SK-N-SH (cell line): ENCODE measurements at regions not wholly inside any gene's neighbourhood (a gene's known extent, or its start where the extent isn't known, plus 50 kb on each side); places are given as distances from the start of the nearest gene placed in this dataset.

Experiments used
- CTCF ChIA-PET: fragments of 300-600, 350-600 bp; formaldehyde crosslinking; extraction: SDS; loops from one replicate; lab custom pipeline; 2021; lab: Yijun Ruan, JAX
- POLR2A ChIA-PET: fragments of 350-600 bp; sonication (Branson Sonifier 250); formaldehyde crosslinking; extraction: SDS; loops from one replicate; lab custom pipeline; 2020; ENCODE audit warnings: antibody characterized with exemption, inconsistent platforms; lab: Yijun Ruan, JAX
- DNase-seq: peaks from one replicate; pipeline ENCODE4 v3.0.0; 2012
- H2AFZ ChIP-seq: fragments of 200-600 bp; sonication (generic); 2 replicates; pipeline ENCODE4 v1.8.1; 2016; ENCODE audit warnings: antibody characterized with exemption, mild to moderate bottlenecking, low read depth
- H3F3A ChIP-seq: fragments of 200-600 bp; sonication (generic); replicated peaks from 2 replicates; pipeline ENCODE3; 2016; ENCODE audit warnings: antibody characterized with exemption, mild to moderate bottlenecking; ENCODE audit not compliant: insufficient read depth
- H3K27ac ChIP-seq, 2 experiments: fragments of 200-500 bp in 1 of 2; fragments of 200-600 bp in 1 of 2; sonication (Bioruptor generic) in 1 of 2; sonication (generic), shearing (Covaris generic) in 1 of 2; 2 replicates each; pipeline versions ENCODE4 v1.5.1 to v1.6.1; 2014 to 2016; ENCODE audit warnings: low read depth in 2 of 2, inconsistent platforms in 1 of 2, low read length in 1 of 2, mild to moderate bottlenecking in 1 of 2, mixed read lengths in 1 of 2
- H3K27me3 ChIP-seq: fragments of 200-600 bp; sonication (generic), shearing (Covaris generic); 2 replicates; pipeline ENCODE4 v1.6.1; 2016; ENCODE audit warnings: mixed run types; ENCODE audit not compliant: insufficient read depth
- H3K36me3 ChIP-seq, 2 experiments: fragments of 200-500 bp in 1 of 2; fragments of 200-600 bp in 1 of 2; sonication (Bioruptor generic) in 1 of 2; sonication (generic) in 1 of 2; replicated peaks in 1 of 2; 2 replicates each; pipeline versions ENCODE3 to v1.5.1; 2014 to 2016; ENCODE audit warnings: low read length in 1 of 2, mild to moderate bottlenecking in 1 of 2; ENCODE audit not compliant: insufficient read depth in 2 of 2, control insufficient read depth in 1 of 2
- H3K4me1 ChIP-seq, 2 experiments: fragments of 200-500 bp in 1 of 2; fragments of 200-600 bp in 1 of 2; sonication (Bioruptor generic) in 1 of 2; sonication (generic), shearing (Covaris generic) in 1 of 2; 2 replicates each; pipeline versions ENCODE4 v1.5.1 to v1.6.1; 2014 to 2016; ENCODE audit warnings: low read depth in 1 of 2, low read length in 1 of 2, mixed run types in 1 of 2; ENCODE audit not compliant: insufficient read depth in 2 of 2, control insufficient read depth in 1 of 2
- H3K4me2 ChIP-seq: fragments of 200-600 bp; sonication (generic), shearing (Covaris generic); 2 replicates; pipeline ENCODE4 v1.6.1; 2017; ENCODE audit warnings: mixed run types
- H3K4me3 ChIP-seq, 2 experiments: fragments of 200-500 bp in 1 of 2; fragments of 200-600 bp in 1 of 2; sonication (Bioruptor generic) in 1 of 2; sonication (generic), shearing (Covaris generic) in 1 of 2; 2 replicates each; pipeline versions ENCODE4 v1.5.1 to v1.8.1; 2014 to 2016; ENCODE audit warnings: low read depth in 2 of 2, inconsistent platforms in 1 of 2, low read length in 1 of 2, mild to moderate bottlenecking in 1 of 2, mixed read lengths in 1 of 2, moderate library complexity in 1 of 2
- H3K79me2 ChIP-seq: fragments of 200-600 bp; sonication (generic); 2 replicates; pipeline ENCODE4 v1.8.1; 2017; ENCODE audit warnings: mild to moderate bottlenecking; ENCODE audit not compliant: insufficient read depth
- H3K9ac ChIP-seq: fragments of 200-600 bp; sonication (generic); 2 replicates; pipeline ENCODE4 v1.6.1; 2017; ENCODE audit warnings: mixed run types
- H3K9me2 ChIP-seq: fragments of 200-600 bp; sonication (generic); 2 replicates; pipeline ENCODE4 v1.6.1; 2017; ENCODE audit warnings: mixed run types
- H3K9me3 ChIP-seq: fragments of 200-600 bp; sonication (generic); 2 replicates; pipeline ENCODE4 v1.6.1; 2017; ENCODE audit warnings: mixed run types, mild to moderate bottlenecking, moderate library complexity
- H4K20me1 ChIP-seq: fragments of 200-600 bp; sonication (generic); 2 replicates; pipeline ENCODE4 v1.6.1; 2017; ENCODE audit warnings: mild to moderate bottlenecking, mixed run types; ENCODE audit not compliant: insufficient read depth
- CHD2 ChIP-seq: fragments of 150-350 bp; IDR thresholded peaks from 2 replicates; pipeline ENCODE4 v1.6.1; 2018; ENCODE audit warnings: low read length; ENCODE audit not compliant: partially characterized antibody
- CTCF ChIP-seq: fragments of 200-600 bp; sonication (generic); IDR thresholded peaks from 2 replicates; pipeline ENCODE4 v1.6.1; 2017; ENCODE audit warnings: antibody characterized with exemption, mild to moderate bottlenecking, moderate library complexity
- ELF1 ChIP-seq: IDR thresholded peaks from 2 replicates; pipeline ENCODE4 v1.4.0; 2012
- EP300 ChIP-seq, 2 experiments: IDR thresholded peaks; 2 replicates each; pipeline versions ENCODE4 v1.4.0 to v1.6.1; 2012; ENCODE audit warnings: borderline replicate concordance in 1 of 2, low read depth in 1 of 2, low read length in 1 of 2
- FOSL2 ChIP-seq: IDR thresholded peaks from 2 replicates; pipeline ENCODE4 v1.4.0; 2012; ENCODE audit warnings: low read depth, mild to moderate bottlenecking, moderate library complexity, borderline replicate concordance
- FOXJ3 ChIP-seq: sonication (generic); formaldehyde crosslinking; IDR thresholded peaks from 2 replicates; pipeline ENCODE4 v1.5.1; 2020; ENCODE audit warnings: mild to moderate bottlenecking, missing genetic modification reagents
- MXI1 ChIP-seq: IDR thresholded peaks from 2 replicates; pipeline ENCODE4 v1.6.1; 2012; ENCODE audit warnings: mild to moderate bottlenecking, low read depth, low read length, improper control_type of control experiment
- NFIC ChIP-seq: IDR thresholded peaks from 2 replicates; pipeline ENCODE4 v1.4.0; 2012; ENCODE audit warnings: borderline replicate concordance
- NRF1 ChIP-seq: IDR thresholded peaks from 2 replicates; pipeline ENCODE4 v1.6.1; 2012; ENCODE audit warnings: low read depth, mild to moderate bottlenecking, low read length
- RAD21 ChIP-seq: IDR thresholded peaks from 2 replicates; pipeline ENCODE4 v1.6.1; 2012; ENCODE audit warnings: mild to moderate bottlenecking, low read length
- RCOR1 ChIP-seq: fragments of 150-350 bp; IDR thresholded peaks from 2 replicates; pipeline ENCODE4 v1.6.1; 2017; ENCODE audit warnings: antibody characterized with exemption, low read length
- RFX5 ChIP-seq: IDR thresholded peaks from 2 replicates; pipeline ENCODE4 v1.6.1; 2012; ENCODE audit warnings: mild to moderate bottlenecking, improper control_type of control experiment, low read length
- TCF12 ChIP-seq: IDR thresholded peaks from 2 replicates; pipeline ENCODE4 v1.4.0; 2012
- USF2 ChIP-seq: fragments of 150-350 bp; IDR thresholded peaks from 2 replicates; pipeline ENCODE4 v1.6.1; 2017; ENCODE audit warnings: antibody characterized with exemption, low read length, low read depth, borderline replicate concordance
- WGBS: methylation state at CpG from one replicate; pipeline ENCODE4 v1.1.6; 2017; ENCODE audit warnings: low lambda C conversion rate; 5-methylcytosine and 5-hydroxymethylcytosine counted together
- TF ChIP-seq, protein P1 (sequence below): IDR thresholded peaks from 2 replicates; pipeline ENCODE4 v1.4.0; 2012; ENCODE audit warnings: low read depth
- TF ChIP-seq, protein P2 (sequence below): IDR thresholded peaks from 2 replicates; pipeline ENCODE4 v1.4.0; 2012; ENCODE audit warnings: low read depth, borderline replicate concordance
- TF ChIP-seq, protein P3 (sequence below): fragments of 150-350 bp; IDR thresholded peaks from 2 replicates; pipeline ENCODE4 v1.6.1; 2016; ENCODE audit warnings: mild to moderate bottlenecking, low read depth, low read length
- TF ChIP-seq, protein P4 (sequence below): IDR thresholded peaks from 2 replicates; pipeline ENCODE4 v1.4.0; 2012; ENCODE audit warnings: low read depth, borderline replicate concordance

- TF ChIP-seq, protein P1, sequence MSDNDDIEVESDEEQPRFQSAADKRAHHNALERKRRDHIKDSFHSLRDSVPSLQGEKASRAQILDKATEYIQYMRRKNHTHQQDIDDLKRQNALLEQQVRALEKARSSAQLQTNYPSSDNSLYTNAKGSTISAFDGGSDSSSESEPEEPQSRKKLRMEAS, result no peak
- TF ChIP-seq, protein P2, sequence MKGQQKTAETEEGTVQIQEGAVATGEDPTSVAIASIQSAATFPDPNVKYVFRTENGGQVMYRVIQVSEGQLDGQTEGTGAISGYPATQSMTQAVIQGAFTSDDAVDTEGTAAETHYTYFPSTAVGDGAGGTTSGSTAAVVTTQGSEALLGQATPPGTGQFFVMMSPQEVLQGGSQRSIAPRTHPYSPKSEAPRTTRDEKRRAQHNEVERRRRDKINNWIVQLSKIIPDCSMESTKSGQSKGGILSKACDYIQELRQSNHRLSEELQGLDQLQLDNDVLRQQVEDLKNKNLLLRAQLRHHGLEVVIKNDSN, result no peak
These were observed 53.9 kb upstream of the NOCT start (continued) for GRCh38 chr4:138961664-138962063.

DNA sequence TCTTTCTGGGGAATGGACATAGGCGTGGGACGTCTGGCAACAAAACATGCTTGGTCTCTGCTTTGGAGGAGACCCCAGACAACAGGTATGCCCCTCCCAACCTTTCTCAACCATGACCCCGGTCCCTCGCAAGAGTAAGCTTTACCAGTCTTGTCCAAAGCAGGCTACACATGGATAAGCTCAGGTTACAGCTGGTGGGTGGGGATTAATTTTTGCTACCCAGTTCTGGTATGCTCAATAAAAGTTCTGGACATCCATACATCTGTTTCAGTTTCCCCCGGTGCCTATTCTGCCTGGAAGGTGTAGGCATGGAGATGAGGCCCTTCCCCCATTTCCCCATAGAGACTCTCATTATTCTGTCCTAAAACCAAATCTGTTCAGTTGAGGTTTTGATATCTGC, 54.5 kb upstream of the NOCT start:
- Histone ChIP-seq H3K9me2 (no peaks in the 10 kb centered on the region), H3K36me3 (no peaks in the 10 kb centered on the region), H3K27me3 (no peaks in the 10 kb centered on the region), H3K27ac (no peak overlapping the region), H3K4me1 (no peaks in the 10 kb centered on the region), H2AFZ (no peak overlapping the region), H3F3A (no peaks in the 10 kb centered on the region), H3K9me3 (no peaks in the 10 kb centered on the region), H3K9ac (no peak overlapping the region), H3K79me2 (no peaks in the 10 kb centered on the region), H3K4me2 (no peak overlapping the region), H4K20me1 (no peaks in the 10 kb centered on the region), H3K4me3 (no peak overlapping the region)
- CTCF ChIA-PET, result no interaction called here
- WGBS, result 89% methylated on average over 5 of the region's 5 CpGs
- POLR2A ChIA-PET, result no interaction called here
- no peak for DNase-seq
- no peak for TF ChIP-seq TCF12
- no peak for TF ChIP-seq FOXJ3
- no peak for TF ChIP-seq ELF1
- TF ChIP-seq RAD21, result no peak
- TF ChIP-seq CHD2, result no peak
- no peak for TF ChIP-seq CTCF
- no peak for TF ChIP-seq NFIC
- no peak for TF ChIP-seq RFX5
- TF ChIP-seq, protein P2, result no peak
- TF ChIP-seq FOSL2, result no peak
- no peak for TF ChIP-seq EP300 (IDR thresholded peaks at IDR 0.05; ENCODE audit: borderline replicate concordance in 1 of 2, low read depth in 1 of 2, low read length in 1 of 2)
- no peak for TF ChIP-seq RCOR1
- no peak for TF ChIP-seq MXI1
- no peak for TF ChIP-seq NRF1
- TF ChIP-seq, protein P3, sequence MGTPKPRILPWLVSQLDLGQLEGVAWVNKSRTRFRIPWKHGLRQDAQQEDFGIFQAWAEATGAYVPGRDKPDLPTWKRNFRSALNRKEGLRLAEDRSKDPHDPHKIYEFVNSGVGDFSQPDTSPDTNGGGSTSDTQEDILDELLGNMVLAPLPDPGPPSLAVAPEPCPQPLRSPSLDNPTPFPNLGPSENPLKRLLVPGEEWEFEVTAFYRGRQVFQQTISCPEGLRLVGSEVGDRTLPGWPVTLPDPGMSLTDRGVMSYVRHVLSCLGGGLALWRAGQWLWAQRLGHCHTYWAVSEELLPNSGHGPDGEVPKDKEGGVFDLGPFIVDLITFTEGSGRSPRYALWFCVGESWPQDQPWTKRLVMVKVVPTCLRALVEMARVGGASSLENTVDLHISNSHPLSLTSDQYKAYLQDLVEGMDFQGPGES, result no peak
- TF ChIP-seq, protein P4, sequence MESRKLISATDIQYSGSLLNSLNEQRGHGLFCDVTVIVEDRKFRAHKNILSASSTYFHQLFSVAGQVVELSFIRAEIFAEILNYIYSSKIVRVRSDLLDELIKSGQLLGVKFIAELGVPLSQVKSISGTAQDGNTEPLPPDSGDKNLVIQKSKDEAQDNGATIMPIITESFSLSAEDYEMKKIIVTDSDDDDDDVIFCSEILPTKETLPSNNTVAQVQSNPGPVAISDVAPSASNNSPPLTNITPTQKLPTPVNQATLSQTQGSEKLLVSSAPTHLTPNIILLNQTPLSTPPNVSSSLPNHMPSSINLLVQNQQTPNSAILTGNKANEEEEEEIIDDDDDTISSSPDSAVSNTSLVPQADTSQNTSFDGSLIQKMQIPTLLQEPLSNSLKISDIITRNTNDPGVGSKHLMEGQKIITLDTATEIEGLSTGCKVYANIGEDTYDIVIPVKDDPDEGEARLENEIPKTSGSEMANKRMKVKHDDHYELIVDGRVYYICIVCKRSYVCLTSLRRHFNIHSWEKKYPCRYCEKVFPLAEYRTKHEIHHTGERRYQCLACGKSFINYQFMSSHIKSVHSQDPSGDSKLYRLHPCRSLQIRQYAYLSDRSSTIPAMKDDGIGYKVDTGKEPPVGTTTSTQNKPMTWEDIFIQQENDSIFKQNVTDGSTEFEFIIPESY, result no peak
- TF ChIP-seq, protein P1, result no peak
- TF ChIP-seq USF2, result no peak
